ENCODE measurements at regions not wholly inside any gene's neighbourhood (a gene's known extent, or its start where the extent isn't known, plus 50 kb on each side); places are given as distances from the start of the nearest gene placed in this dataset.

DNA sequence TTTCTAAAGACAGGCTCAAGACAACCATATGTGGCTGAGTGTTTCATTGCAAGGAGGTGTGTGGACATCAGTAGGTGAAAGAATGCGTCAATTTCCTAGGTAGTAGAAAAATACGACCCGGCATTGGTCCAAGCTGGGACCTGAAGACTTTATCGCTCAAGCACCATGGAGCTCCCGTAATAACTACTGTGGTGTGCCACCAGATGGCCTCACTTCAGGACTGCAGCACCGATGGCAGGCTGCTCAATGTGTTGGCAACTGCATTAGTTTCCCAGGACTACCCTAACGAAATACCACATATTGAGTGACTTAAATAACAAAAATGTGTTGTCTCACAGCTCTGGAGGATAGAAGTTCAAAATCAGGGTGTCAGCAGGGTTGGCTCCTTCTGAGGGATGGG lies 72.4 kb upstream of the FAT3 start:
- no peaks in the 10 kb centered on the region for H3K36me3 ChIP-seq (ENCODE audit: insufficient read depth in 1 of 2, low read depth in 1 of 2)
- TF ChIP-seq, protein P1, sequence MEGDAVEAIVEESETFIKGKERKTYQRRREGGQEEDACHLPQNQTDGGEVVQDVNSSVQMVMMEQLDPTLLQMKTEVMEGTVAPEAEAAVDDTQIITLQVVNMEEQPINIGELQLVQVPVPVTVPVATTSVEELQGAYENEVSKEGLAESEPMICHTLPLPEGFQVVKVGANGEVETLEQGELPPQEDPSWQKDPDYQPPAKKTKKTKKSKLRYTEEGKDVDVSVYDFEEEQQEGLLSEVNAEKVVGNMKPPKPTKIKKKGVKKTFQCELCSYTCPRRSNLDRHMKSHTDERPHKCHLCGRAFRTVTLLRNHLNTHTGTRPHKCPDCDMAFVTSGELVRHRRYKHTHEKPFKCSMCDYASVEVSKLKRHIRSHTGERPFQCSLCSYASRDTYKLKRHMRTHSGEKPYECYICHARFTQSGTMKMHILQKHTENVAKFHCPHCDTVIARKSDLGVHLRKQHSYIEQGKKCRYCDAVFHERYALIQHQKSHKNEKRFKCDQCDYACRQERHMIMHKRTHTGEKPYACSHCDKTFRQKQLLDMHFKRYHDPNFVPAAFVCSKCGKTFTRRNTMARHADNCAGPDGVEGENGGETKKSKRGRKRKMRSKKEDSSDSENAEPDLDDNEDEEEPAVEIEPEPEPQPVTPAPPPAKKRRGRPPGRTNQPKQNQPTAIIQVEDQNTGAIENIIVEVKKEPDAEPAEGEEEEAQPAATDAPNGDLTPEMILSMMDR (IDR thresholded peaks at IDR 0.05) = no peak
- no peak for DNase-seq
- H3K4me3 ChIP-seq = no peak overlapping the region
- no peaks in the 10 kb centered on the region for H3K9me3 ChIP-seq
- intact Hi-C loops (cut with DNase I) = no loop called here
- WGBS, 3 donors = 70 to 84% (median 80%) methylated on average over 7 of the region's 7 CpGs
- H3K27ac ChIP-seq = no peak overlapping the region
- H3K27me3 ChIP-seq (ENCODE audit: insufficient read depth in 3 of 3, low read length in 2 of 3) = peaks cover 0 to 3% (median 0%) of the 10 kb centered on the region in 3 donors
- ATAC-seq = no peak
- no peaks in the 10 kb centered on the region for H3K4me1 ChIP-seq

DNA sequence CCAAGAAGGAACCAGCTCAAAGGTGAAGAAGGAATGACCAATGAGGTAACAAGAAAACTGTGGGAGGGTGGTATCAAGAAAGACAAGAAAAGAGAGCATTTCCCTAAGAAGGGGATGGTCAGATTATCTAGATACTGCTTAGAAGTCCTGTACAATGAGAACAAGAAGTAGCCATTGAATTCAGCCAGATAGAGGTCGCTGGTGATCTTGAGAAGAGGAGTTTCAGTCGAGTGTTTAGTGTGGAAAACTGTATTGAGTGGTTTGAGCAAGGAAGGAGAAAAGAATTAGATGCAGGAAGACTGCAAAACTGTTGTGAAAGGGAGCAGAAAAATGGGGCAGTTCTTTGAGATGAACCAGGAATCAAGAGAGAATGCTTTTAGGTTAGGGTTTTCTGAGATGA lies 74.6 kb upstream of the FAT3 start:
- TF ChIP-seq, protein P1 (IDR thresholded peaks at IDR 0.05) = no peak
- no peak overlapping the region for H3K27ac ChIP-seq
- H3K9me3 ChIP-seq = no peaks in the 10 kb centered on the region
- no peaks in the 10 kb centered on the region for H3K4me1 ChIP-seq
- no peak for DNase-seq
- peaks cover 0 to 3% (median 0%) of the 10 kb centered on the region in 3 donors for H3K27me3 ChIP-seq (ENCODE audit: insufficient read depth in 3 of 3, low read length in 2 of 3)
- H3K4me3 ChIP-seq = no peak overlapping the region
- WGBS, 3 donors = 35 to 40% (median 35%) methylated on average over 2 of the region's 2 CpGs
- no peak for ATAC-seq
- no peaks in the 10 kb centered on the region for H3K36me3 ChIP-seq (ENCODE audit: insufficient read depth in 1 of 2, low read depth in 1 of 2)
- intact Hi-C loops (cut with DNase I) = no loop called here

DNA sequence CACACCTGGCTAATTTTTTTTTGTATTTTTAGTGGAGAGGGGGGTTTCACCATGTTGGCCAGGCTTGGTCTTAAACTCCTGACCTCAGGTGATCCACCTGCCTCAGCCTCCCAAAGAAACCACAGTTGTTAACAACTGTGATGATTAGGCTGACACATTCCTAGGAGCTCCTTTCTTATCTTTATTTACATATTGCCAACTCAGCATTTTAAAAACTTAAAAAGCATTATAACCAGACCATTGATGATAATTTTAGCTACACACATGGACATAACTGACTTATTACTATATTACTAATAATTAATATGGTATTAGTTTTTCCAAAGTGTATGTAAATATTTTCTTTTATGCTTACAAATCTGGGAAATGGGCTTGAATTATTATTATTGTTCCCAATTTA lies 82.9 kb upstream of the FAT3 start:
- TF ChIP-seq, protein P1 (IDR thresholded peaks at IDR 0.05) = no peak
- no peak overlapping the region for H3K27ac ChIP-seq
- no peak for DNase-seq
- H3K9me3 ChIP-seq = no peaks in the 10 kb centered on the region
- intact Hi-C loops (cut with DNase I) = no loop called here
- ATAC-seq = no peak
- H3K27me3 ChIP-seq (ENCODE audit: insufficient read depth in 3 of 3, low read length in 2 of 3) = no peaks in the 10 kb centered on the region
- H3K36me3 ChIP-seq (ENCODE audit: insufficient read depth in 1 of 2, low read depth in 1 of 2) = no peaks in the 10 kb centered on the region
- H3K4me3 ChIP-seq = no peak overlapping the region
- no peaks in the 10 kb centered on the region for H3K4me1 ChIP-seq

DNA sequence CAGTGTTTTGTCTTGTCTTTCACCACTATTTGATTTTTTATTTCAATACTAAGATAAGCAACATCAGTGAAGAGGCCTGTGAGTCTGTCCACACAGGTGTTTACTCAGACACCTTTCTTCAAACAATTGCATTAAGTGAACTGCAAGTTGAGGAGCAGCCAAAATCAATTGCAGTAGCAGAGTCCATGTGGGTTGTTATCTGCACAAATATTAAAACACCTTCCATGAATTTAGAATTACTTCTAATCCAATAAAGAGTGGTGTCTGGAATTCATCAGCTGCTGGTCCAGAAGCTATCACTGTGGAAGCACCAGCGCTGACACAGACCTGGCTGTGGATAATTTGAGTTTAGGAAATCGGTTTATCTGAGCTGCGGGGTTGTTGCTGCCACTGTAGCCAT lies 83.5 kb upstream of the FAT3 start:
- Histone ChIP-seq H3K36me3 (ENCODE audit: insufficient read depth in 1 of 2, low read depth in 1 of 2) (no peaks in the 10 kb centered on the region), H3K27me3 (ENCODE audit: insufficient read depth in 3 of 3, low read length in 2 of 3) (no peaks in the 10 kb centered on the region), H3K4me1 (no peaks in the 10 kb centered on the region), H3K27ac (no peak overlapping the region), H3K4me3 (no peak overlapping the region), H3K9me3 (no peaks in the 10 kb centered on the region)
- ATAC-seq (no peak), DNase-seq (no peak)
- WGBS, 3 donors = 85 to 88% (median 86%) methylated on average over 3 of the region's 3 CpGs
- TF ChIP-seq, protein P1 (IDR thresholded peaks at IDR 0.05) = no peak
- intact Hi-C loops (cut with DNase I) = no loop called here

DNA sequence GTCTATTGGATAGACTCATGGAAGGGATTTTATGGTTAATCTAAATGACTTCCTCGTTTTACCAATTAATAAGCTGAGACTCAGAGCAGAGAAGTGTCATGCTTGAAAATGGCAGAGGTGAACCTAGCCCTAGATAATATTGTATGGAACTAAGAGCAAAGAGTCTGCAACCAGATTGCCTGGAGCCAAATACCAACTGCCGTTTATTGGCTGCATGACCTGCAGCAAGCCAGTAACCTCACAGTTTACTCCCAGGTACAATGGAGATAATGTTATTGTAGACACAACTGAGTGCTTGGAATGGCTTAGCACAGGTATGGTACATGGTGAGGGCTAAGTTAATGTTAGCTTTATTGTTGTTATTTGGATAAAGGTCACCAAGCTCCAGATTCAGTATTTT lies 84.6 kb upstream of the FAT3 start:
- DNase-seq = no peak
- H3K4me3 ChIP-seq = no peak overlapping the region
- intact Hi-C loops (cut with DNase I) = no loop called here

More for the DNA sequence above, 84.6 kb upstream of the FAT3 start:
- Histone ChIP-seq H3K27me3 (ENCODE audit: insufficient read depth in 3 of 3, low read length in 2 of 3) (no peaks in the 10 kb centered on the region), H3K27ac (no peak overlapping the region), H3K9me3 (no peaks in the 10 kb centered on the region), H3K4me1 (no peaks in the 10 kb centered on the region), H3K36me3 (ENCODE audit: insufficient read depth in 1 of 2, low read depth in 1 of 2) (no peaks in the 10 kb centered on the region)
- TF ChIP-seq, protein P1 (IDR thresholded peaks at IDR 0.05) = no peak
- 66 to 72% (median 67%) methylated on average over 2 of the region's 2 CpGs for WGBS, 3 donors
- no peak for ATAC-seq

All from psoas muscle (tissue), 7 donors.